PC-9 (cell line): ENCODE measurements at regions not wholly inside any gene's neighbourhood (a gene's known extent, or its start where the extent isn't known, plus 50 kb on each side); places are given as distances from the start of the nearest gene placed in this dataset.

ENCODE experiments used
- BruUV-seq: library from RNA; stranded (reverse); fragments of 400-500 nt; replicated peaks from 2 replicates; lab custom pipeline; 2021; lab: Mats Ljungman, UMichigan
- CTCF ChIA-PET: fragments of 300-600 bp; sonication (Branson Sonifier 250); formaldehyde crosslinking; loops from one replicate; lab custom pipeline; 2022; ENCODE audit warnings: antibody characterized with exemption; lab: Charles Lee
- POLR2A ChIA-PET: fragments of 300-600 bp; sonication (Branson Sonifier 250); formaldehyde crosslinking; loops from one replicate; lab custom pipeline; 2022; ENCODE audit warnings: antibody characterized with exemption; ENCODE audit not compliant: unreplicated experiment; lab: Charles Lee
- DNase-seq, 2 experiments: peaks; one replicate each; pipeline versions ENCODE4 v3.0.0 to v3.0.0-alpha.2; 2015 to 2022; ENCODE audit warnings: mixed read lengths in 1 of 2
- H2AFZ ChIP-seq: fragments of 200-600 bp; sonication (generic); 2 replicates; pipeline ENCODE4 v1.8.1; 2017; ENCODE audit warnings: antibody characterized with exemption
- H3F3A ChIP-seq: fragments of 200-600 bp; sonication (generic); 2 replicates; pipeline ENCODE4 v1.8.1; 2017; ENCODE audit warnings: antibody characterized with exemption, mild to moderate bottlenecking, low read depth; ENCODE audit not compliant: insufficient read depth
- H3K27ac ChIP-seq: fragments of 200-600 bp; sonication (generic); 2 replicates; pipeline ENCODE4 v1.6.1; 2016; ENCODE audit warnings: mixed run types
- H3K27me3 ChIP-seq: fragments of 200-600 bp; sonication (generic); 2 replicates; pipeline ENCODE4 v1.6.1; 2016; ENCODE audit warnings: low read depth, mixed run types; ENCODE audit not compliant: insufficient read depth
- H3K36me3 ChIP-seq: fragments of 200-600 bp; sonication (generic); 2 replicates; pipeline ENCODE4 v1.6.1; 2016; ENCODE audit warnings: low read depth, mixed run types
- H3K4me1 ChIP-seq: fragments of 200-600 bp; sonication (generic); replicated peaks from 2 replicates; pipeline ENCODE4 v1.6.1; 2016; ENCODE audit warnings: mixed run types; ENCODE audit not compliant: insufficient read depth
- H3K4me2 ChIP-seq: fragments of 200-600 bp; sonication (generic); 2 replicates; pipeline ENCODE4 v1.6.1; 2017; ENCODE audit warnings: mixed run types
- H3K4me3 ChIP-seq: fragments of 200-600 bp; sonication (generic); 2 replicates; pipeline ENCODE4 v1.6.1; 2016; ENCODE audit warnings: mixed run types
- H3K79me2 ChIP-seq: fragments of 200-600 bp; sonication (generic); 2 replicates; pipeline ENCODE4 v1.6.1; 2017; ENCODE audit warnings: low read depth, mixed run types
- H3K9me2 ChIP-seq: fragments of 200-600 bp; sonication (generic); 2 replicates; pipeline ENCODE4 v1.8.1; 2017; ENCODE audit warnings: mild to moderate bottlenecking; ENCODE audit not compliant: insufficient read depth
- H3K9me3 ChIP-seq: fragments of 200-600 bp; sonication (generic); 2 replicates; pipeline ENCODE4 v1.8.1; 2016; ENCODE audit warnings: low read depth; ENCODE audit not compliant: insufficient read depth
- H4K20me1 ChIP-seq: fragments of 200-600 bp; sonication (generic); 2 replicates; pipeline ENCODE4 v1.8.1; 2017; ENCODE audit not compliant: insufficient read depth
- CTCF ChIP-seq: fragments of 200-600 bp; sonication (generic); conservative IDR thresholded peaks from 2 replicates; pipeline ENCODE4 v1.6.1; 2017; ENCODE audit warnings: mixed run types, antibody characterized with exemption, mild to moderate bottlenecking, moderate library complexity
- EZH2 ChIP-seq: fragments of 200-600 bp; sonication (generic); IDR thresholded peaks from 2 replicates; pipeline ENCODE4 v1.8.0; 2017; ENCODE audit warnings: antibody characterized with exemption, low read depth
- intact Hi-C: fragments of 100-400 bp; cut with micrococcal nuclease; formaldehyde crosslinking; loops from one replicate; pipeline ENCODE4 v1.10.0; 2022; ENCODE audit not compliant: unreplicated experiment

- CTCF ChIA-PET, result no interaction called here
- no peak overlapping the region for H2AFZ ChIP-seq
- no peaks in the 10 kb centered on the region for H3K79me2 ChIP-seq
- intact Hi-C loops, result no loop called here
- no peak for DNase-seq
- H3K27ac ChIP-seq, result no peak overlapping the region
- POLR2A ChIA-PET, result no interaction called here
- H3K36me3 ChIP-seq, result no peaks in the 10 kb centered on the region
- no peaks in the 10 kb centered on the region for H3F3A ChIP-seq
- H3K27me3 ChIP-seq, result peaks cover 94% of the 10 kb centered on the region
- TF ChIP-seq EZH2 (no peak), CTCF (no peak)
- no peaks in the 10 kb centered on the region for H3K9me2 ChIP-seq
- no TSS peak for BruUV-seq
- no peaks in the 10 kb centered on the region for H4K20me1 ChIP-seq
- no peaks in the 10 kb centered on the region for H3K4me1 ChIP-seq
- no peak overlapping the region for H3K4me2 ChIP-seq
- H3K4me3 ChIP-seq, result no peak overlapping the region
- H3K9me3 ChIP-seq, result no peaks in the 10 kb centered on the region
Observed at GRCh38 chr5:2261004-2261703, 378.4 kb upstream of the IRX4 start.

GRCh38 chr5:2260211-2261003, 377.7 kb upstream of the IRX4 start:
- H3K27me3 ChIP-seq, result peaks cover 94% of the 10 kb centered on the region
- POLR2A ChIA-PET, result no interaction called here
- H3K27ac ChIP-seq, result no peak overlapping the region
- no peak overlapping the region for H3K4me3 ChIP-seq
- no peaks in the 10 kb centered on the region for H3K79me2 ChIP-seq
- no TSS peak for BruUV-seq
- H3K9me3 ChIP-seq, result no peaks in the 10 kb centered on the region
- H4K20me1 ChIP-seq, result no peaks in the 10 kb centered on the region
- H3K36me3 ChIP-seq, result no peaks in the 10 kb centered on the region
- H2AFZ ChIP-seq, result no peak overlapping the region
- H3K9me2 ChIP-seq, result no peaks in the 10 kb centered on the region
- H3K4me1 ChIP-seq, result no peaks in the 10 kb centered on the region
- no peak overlapping the region for H3K4me2 ChIP-seq
- DNase-seq, result no peak
- no peaks in the 10 kb centered on the region for H3F3A ChIP-seq
- TF ChIP-seq CTCF (no peak), EZH2 (no peak)
- CTCF ChIA-PET, result no interaction called here
- intact Hi-C loops, result no loop called here

GRCh38 chr5:2259494-2260107, 376.9 kb upstream of the IRX4 start:
- Histone ChIP-seq H3K9me3 (no peaks in the 10 kb centered on the region), H3K27ac (no peak overlapping the region), H2AFZ (no peak overlapping the region), H4K20me1 (no peaks in the 10 kb centered on the region), H3K79me2 (no peaks in the 10 kb centered on the region), H3K9me2 (no peaks in the 10 kb centered on the region), H3K4me1 (no peaks in the 10 kb centered on the region), H3K4me2 (no peak overlapping the region), H3K27me3 (peaks cover 100% of the 10 kb centered on the region), H3F3A (no peaks in the 10 kb centered on the region), H3K4me3 (no peak overlapping the region), H3K36me3 (no peaks in the 10 kb centered on the region)
- ChIA-PET POLR2A (no interaction called here), CTCF (no interaction called here)
- BruUV-seq, result no TSS peak
- DNase-seq, result no peak
- TF ChIP-seq CTCF, result no peak
- TF ChIP-seq EZH2, result no peak
- intact Hi-C loops, result no loop called here
